Neural cell (in vitro differentiated cells): ENCODE measurements at regions not wholly inside any gene's neighbourhood (a gene's known extent, or its start where the extent isn't known, plus 50 kb on each side); places are given as distances from the start of the nearest gene placed in this dataset.

Source experiments
- EP300 ChIP-seq: fragments of 450-650 bp; conservative IDR thresholded peaks from 2 replicates; pipeline ENCODE4 v1.6.1; 2014; ENCODE audit warnings: antibody characterized with exemption, mild to moderate bottlenecking, moderate library complexity; ENCODE audit not compliant: poor library complexity, severe bottlenecking
- EZH2 ChIP-seq: fragments of 200-600, 300-800 bp; shearing (Covaris generic), sonication (generic); IDR thresholded peaks from 2 replicates; pipeline ENCODE4 v1.6.1; 2014; ENCODE audit warnings: antibody characterized with exemption, low read length, borderline replicate concordance, mild to moderate bottlenecking; ENCODE audit not compliant: insufficient read depth, poor library complexity, severe bottlenecking
- MXI1 ChIP-seq: fragments of 450-650 bp; conservative IDR thresholded peaks from 2 replicates; pipeline ENCODE4 v1.6.1; 2014; ENCODE audit warnings: antibody characterized with exemption, mild to moderate bottlenecking; ENCODE audit not compliant: poor library complexity, severe bottlenecking
- POLR2AphosphoS5 ChIP-seq: IDR thresholded peaks from 2 replicates; pipeline ENCODE4 v1.6.1; 2012
- RAD21 ChIP-seq: fragments of 450-650 bp; conservative IDR thresholded peaks from 2 replicates; pipeline ENCODE4 v1.6.1; 2014; ENCODE audit warnings: antibody characterized with exemption, mild to moderate bottlenecking, moderate library complexity
- SMC3 ChIP-seq: fragments of 450-650 bp; conservative IDR thresholded peaks from 2 replicates; pipeline ENCODE4 v1.6.1; 2014; ENCODE audit warnings: antibody characterized with exemption, mild to moderate bottlenecking, moderate library complexity; ENCODE audit not compliant: poor library complexity
- TAF1 ChIP-seq: IDR thresholded peaks from 2 replicates; pipeline ENCODE4 v1.6.1; 2012; ENCODE audit warnings: low read depth
- TF ChIP-seq, protein P1 (sequence below): fragments of 450-650 bp; IDR thresholded peaks from 2 replicates; pipeline ENCODE4 v1.5.1; 2014; ENCODE audit warnings: antibody characterized with exemption, mild to moderate bottlenecking, moderate library complexity; ENCODE audit not compliant: poor library complexity, severe bottlenecking

GRCh38 chr6:113696960-113697359 is 160.2 kb upstream of the MARCKS start:
- TF ChIP-seq RAD21 = no peak
- TF ChIP-seq EZH2 = no peak
- TF ChIP-seq, protein P1, sequence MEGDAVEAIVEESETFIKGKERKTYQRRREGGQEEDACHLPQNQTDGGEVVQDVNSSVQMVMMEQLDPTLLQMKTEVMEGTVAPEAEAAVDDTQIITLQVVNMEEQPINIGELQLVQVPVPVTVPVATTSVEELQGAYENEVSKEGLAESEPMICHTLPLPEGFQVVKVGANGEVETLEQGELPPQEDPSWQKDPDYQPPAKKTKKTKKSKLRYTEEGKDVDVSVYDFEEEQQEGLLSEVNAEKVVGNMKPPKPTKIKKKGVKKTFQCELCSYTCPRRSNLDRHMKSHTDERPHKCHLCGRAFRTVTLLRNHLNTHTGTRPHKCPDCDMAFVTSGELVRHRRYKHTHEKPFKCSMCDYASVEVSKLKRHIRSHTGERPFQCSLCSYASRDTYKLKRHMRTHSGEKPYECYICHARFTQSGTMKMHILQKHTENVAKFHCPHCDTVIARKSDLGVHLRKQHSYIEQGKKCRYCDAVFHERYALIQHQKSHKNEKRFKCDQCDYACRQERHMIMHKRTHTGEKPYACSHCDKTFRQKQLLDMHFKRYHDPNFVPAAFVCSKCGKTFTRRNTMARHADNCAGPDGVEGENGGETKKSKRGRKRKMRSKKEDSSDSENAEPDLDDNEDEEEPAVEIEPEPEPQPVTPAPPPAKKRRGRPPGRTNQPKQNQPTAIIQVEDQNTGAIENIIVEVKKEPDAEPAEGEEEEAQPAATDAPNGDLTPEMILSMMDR = no peak
- TF ChIP-seq SMC3 = no peak
- TF ChIP-seq EP300 = no peak
- TF ChIP-seq MXI1 = no peak
- TF ChIP-seq TAF1 = no peak
- no peak for TF ChIP-seq POLR2AphosphoS5
